ENCODE measurements at regions not wholly inside any gene's neighbourhood (a gene's known extent, or its start where the extent isn't known, plus 50 kb on each side); places are given as distances from the start of the nearest gene placed in this dataset.

GRCh38 chr1:34603594-34603993 is 151.3 kb upstream of the GJB5 start:
- Mint-ChIP-seq H3K27me3 (peaks cover 27 to 38% of the 10 kb centered on the region in 2 donors), H3K4me3 (no peak overlapping the region), H3K36me3 (ENCODE audit: insufficient read depth) (no peaks in the 10 kb centered on the region), H3K9me3 (no peaks in the 10 kb centered on the region), H3K27ac (no peak overlapping the region), H3K4me1 (ENCODE audit: low read depth in 2 of 2) (no peaks in the 10 kb centered on the region)
- no peak for ATAC-seq (replicated peaks)
- DNase-seq: no peak

- Mint-ChIP-seq H3K4me3 (no peak overlapping the region), H3K36me3 (ENCODE audit: insufficient read depth) (no peaks in the 10 kb centered on the region), H3K9me3 (no peaks in the 10 kb centered on the region), H3K4me1 (ENCODE audit: low read depth in 2 of 2) (no peaks in the 10 kb centered on the region), H3K27ac (no peak overlapping the region), H3K27me3 (peaks cover 24 to 34% of the 10 kb centered on the region in 2 donors)
- DNase-seq: no peak
- no peak for ATAC-seq (replicated peaks)
Measured at GRCh38 chr1:34606504-34606903, 148.3 kb upstream of the GJB5 start.

GRCh38 chr1:34610063-34610462 is 144.8 kb upstream of the GJB5 start:
- Mint-ChIP-seq H3K4me1 (ENCODE audit: low read depth in 2 of 2) (no peaks in the 10 kb centered on the region), H3K27me3 (peaks cover 31 to 46% of the 10 kb centered on the region in 2 donors), H3K27ac (no peak overlapping the region), H3K36me3 (ENCODE audit: insufficient read depth) (no peaks in the 10 kb centered on the region), H3K9me3 (no peaks in the 10 kb centered on the region), H3K4me3 (no peak overlapping the region)
- DNase-seq (no peak), ATAC-seq (replicated peaks) (no peak)

- no peaks in the 10 kb centered on the region for H3K9me3 Mint-ChIP-seq
- H3K27ac Mint-ChIP-seq: no peak overlapping the region
- H3K4me1 Mint-ChIP-seq (ENCODE audit: low read depth in 2 of 2): no peaks in the 10 kb centered on the region
- peaks cover 37 to 58% of the 10 kb centered on the region in 2 donors for H3K27me3 Mint-ChIP-seq
- H3K4me3 Mint-ChIP-seq: no peak overlapping the region
- ATAC-seq (replicated peaks) (no peak), DNase-seq (no peak)
- no peaks in the 10 kb centered on the region for H3K36me3 Mint-ChIP-seq (ENCODE audit: insufficient read depth)
Measured at GRCh38 chr1:34611571-34611970, 143.3 kb upstream of the GJB5 start.

GRCh38 chr1:34612091-34612827 is 142.6 kb upstream of the GJB5 start:
- no peak for DNase-seq
- Mint-ChIP-seq H3K9me3 (no peaks in the 10 kb centered on the region), H3K27me3 (peaks cover 37 to 65% of the 10 kb centered on the region in 2 donors), H3K36me3 (ENCODE audit: insufficient read depth) (no peaks in the 10 kb centered on the region), H3K4me1 (ENCODE audit: low read depth in 2 of 2) (no peaks in the 10 kb centered on the region), H3K4me3 (no peak overlapping the region), H3K27ac (no peak overlapping the region)
- no peak for ATAC-seq (replicated peaks)

- ATAC-seq (replicated peaks) (no peak), DNase-seq (no peak)
- Mint-ChIP-seq H3K4me3 (no peak overlapping the region), H3K9me3 (no peaks in the 10 kb centered on the region), H3K27me3 (peaks cover 47 to 76% of the 10 kb centered on the region in 2 donors), H3K4me1 (ENCODE audit: low read depth in 2 of 2) (no peaks in the 10 kb centered on the region), H3K36me3 (ENCODE audit: insufficient read depth) (no peaks in the 10 kb centered on the region), H3K27ac (no peak overlapping the region)
Measured at GRCh38 chr1:34617321-34618118, 137.3 kb upstream of the GJB5 start.

- Mint-ChIP-seq H3K4me3 (no peak overlapping the region), H3K27me3 (peaks cover 49 to 77% of the 10 kb centered on the region in 2 donors)
Measured at GRCh38 chr1:34618381-34618780, 136.5 kb upstream of the GJB5 start.

GRCh38 chr1:34619256-34619655 is 135.6 kb upstream of the GJB5 start:
- no peak overlapping the region for H3K4me3 Mint-ChIP-seq
- ATAC-seq (replicated peaks): no peak

More at GRCh38 chr1:34618381-34618780, 136.5 kb upstream of the GJB5 start:
- ATAC-seq (replicated peaks) (no peak), DNase-seq (no peak)
- Mint-ChIP-seq H3K9me3 (no peaks in the 10 kb centered on the region), H3K36me3 (ENCODE audit: insufficient read depth) (no peaks in the 10 kb centered on the region), H3K4me1 (ENCODE audit: low read depth in 2 of 2) (no peaks in the 10 kb centered on the region), H3K27ac (no peak overlapping the region)

GRCh38 chr1:34621916-34622315 is 132.9 kb upstream of the GJB5 start:
- H3K4me1 Mint-ChIP-seq (ENCODE audit: low read depth in 2 of 2): no peaks in the 10 kb centered on the region
- H3K9me3 Mint-ChIP-seq: no peaks in the 10 kb centered on the region
- DNase-seq (no peak), ATAC-seq (replicated peaks) (no peak)
- no peaks in the 10 kb centered on the region for H3K36me3 Mint-ChIP-seq (ENCODE audit: insufficient read depth)
- H3K27me3 Mint-ChIP-seq: peaks cover 61 to 71% of the 10 kb centered on the region in 2 donors
- H3K27ac Mint-ChIP-seq: no peak overlapping the region
- H3K4me3 Mint-ChIP-seq: no peak overlapping the region

More at GRCh38 chr1:34619256-34619655, 135.6 kb upstream of the GJB5 start:
- Mint-ChIP-seq H3K36me3 (ENCODE audit: insufficient read depth) (no peaks in the 10 kb centered on the region), H3K4me1 (ENCODE audit: low read depth in 2 of 2) (no peaks in the 10 kb centered on the region), H3K27ac (no peak overlapping the region), H3K9me3 (no peaks in the 10 kb centered on the region), H3K27me3 (peaks cover 51 to 79% of the 10 kb centered on the region in 2 donors)
- DNase-seq: no peak

GRCh38 chr1:34625521-34626015 is 129.3 kb upstream of the GJB5 start:
- Mint-ChIP-seq H3K36me3 (ENCODE audit: insufficient read depth) (no peaks in the 10 kb centered on the region), H3K9me3 (no peaks in the 10 kb centered on the region), H3K4me1 (ENCODE audit: low read depth in 2 of 2) (no peaks in the 10 kb centered on the region), H3K27me3 (peaks cover 45 to 49% of the 10 kb centered on the region in 2 donors), H3K4me3 (no peak overlapping the region), H3K27ac (no peak overlapping the region)
- no peak for DNase-seq
- no peak for ATAC-seq (replicated peaks)

GRCh38 chr1:34627465-34628240 is 127.2 kb upstream of the GJB5 start:
- Mint-ChIP-seq H3K36me3 (ENCODE audit: insufficient read depth) (no peaks in the 10 kb centered on the region), H3K27ac (no peak overlapping the region), H3K4me1 (ENCODE audit: low read depth in 2 of 2) (no peaks in the 10 kb centered on the region), H3K9me3 (no peaks in the 10 kb centered on the region), H3K27me3 (peaks cover 34 to 42% of the 10 kb centered on the region in 2 donors), H3K4me3 (no peak overlapping the region)
- no peak for DNase-seq
- no peak for ATAC-seq (replicated peaks)

- Mint-ChIP-seq H3K36me3 (ENCODE audit: insufficient read depth) (no peaks in the 10 kb centered on the region), H3K4me3 (no peak overlapping the region), H3K27ac (no peak overlapping the region), H3K4me1 (ENCODE audit: low read depth in 2 of 2) (no peaks in the 10 kb centered on the region), H3K27me3 (peaks cover 15 to 18% of the 10 kb centered on the region in 2 donors), H3K9me3 (no peaks in the 10 kb centered on the region)
- ATAC-seq (replicated peaks) (no peak), DNase-seq (no peak)
Measured at GRCh38 chr1:34631126-34631525, 123.7 kb upstream of the GJB5 start.

GRCh38 chr1:34639701-34640100 is 115.1 kb upstream of the GJB5 start:
- no peak for ATAC-seq (replicated peaks)

More at GRCh38 chr1:34639701-34640100, 115.1 kb upstream of the GJB5 start:
- Mint-ChIP-seq H3K27me3 (peaks cover 41 to 53% of the 10 kb centered on the region in 2 donors), H3K36me3 (ENCODE audit: insufficient read depth) (no peaks in the 10 kb centered on the region), H3K27ac (no peak overlapping the region), H3K4me1 (ENCODE audit: low read depth in 2 of 2) (no peaks in the 10 kb centered on the region), H3K9me3 (no peaks in the 10 kb centered on the region), H3K4me3 (no peak overlapping the region)
- DNase-seq: no peak
